ENCODE measurements at regions not wholly inside any gene's neighbourhood (a gene's known extent, or its start where the extent isn't known, plus 50 kb on each side); places are given as distances from the start of the nearest gene placed in this dataset.

GRCh38 chr10:69715899-69716606 is 85.7 kb upstream of the COL13A1 start:
- no peak for DNase-seq (ENCODE audit: low read depth in 2 of 2)

DNA sequence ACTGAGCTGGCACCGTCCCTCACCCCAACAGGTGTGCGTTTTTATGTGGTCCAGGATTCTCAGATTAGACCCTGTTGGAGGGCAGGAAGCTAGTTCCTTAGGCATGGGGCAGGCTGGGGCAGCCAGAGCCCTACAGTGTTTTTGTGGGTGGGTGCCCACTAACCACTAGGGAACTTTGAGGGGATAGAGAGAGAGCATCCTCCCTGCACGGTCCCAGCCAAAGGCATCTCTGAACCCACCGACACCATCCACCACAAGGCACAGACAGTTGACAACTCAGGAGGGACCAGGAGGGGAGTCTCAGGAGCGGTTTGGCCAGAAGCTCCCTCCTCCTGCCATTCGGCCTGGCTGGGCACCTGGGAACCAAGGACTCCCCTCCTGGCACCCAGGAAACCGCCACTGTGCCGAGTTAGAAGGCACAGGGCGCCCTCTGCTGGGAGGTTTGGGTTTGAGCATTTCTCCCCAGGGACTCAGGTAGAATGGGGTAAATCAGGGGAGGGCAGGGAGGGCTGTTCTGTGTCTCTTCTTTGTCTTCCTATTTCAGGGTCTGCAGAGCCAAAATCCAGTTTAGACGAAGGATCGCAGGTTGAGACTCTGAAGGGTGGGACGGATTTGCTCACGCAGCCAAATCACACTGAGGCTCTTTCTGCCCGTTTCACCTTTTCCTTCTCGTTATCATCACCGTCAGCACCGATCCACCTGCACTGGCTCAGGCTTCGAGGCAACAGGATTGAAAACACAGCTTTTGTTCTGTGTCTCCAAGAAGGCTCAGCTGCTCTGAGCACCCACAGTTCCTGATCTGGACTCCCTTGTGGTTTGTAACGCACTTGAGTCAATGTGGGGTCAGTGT is 84.8 kb upstream of the COL13A1 start:
- peak in 1 of 2 donors; percentile 29 for DNase-seq (ENCODE audit: low read depth in 2 of 2)

GRCh38 chr10:69718951-69719350 is 82.8 kb upstream of the COL13A1 start:
- DNase-seq (ENCODE audit: low read depth in 2 of 2) = no peak

DNA sequence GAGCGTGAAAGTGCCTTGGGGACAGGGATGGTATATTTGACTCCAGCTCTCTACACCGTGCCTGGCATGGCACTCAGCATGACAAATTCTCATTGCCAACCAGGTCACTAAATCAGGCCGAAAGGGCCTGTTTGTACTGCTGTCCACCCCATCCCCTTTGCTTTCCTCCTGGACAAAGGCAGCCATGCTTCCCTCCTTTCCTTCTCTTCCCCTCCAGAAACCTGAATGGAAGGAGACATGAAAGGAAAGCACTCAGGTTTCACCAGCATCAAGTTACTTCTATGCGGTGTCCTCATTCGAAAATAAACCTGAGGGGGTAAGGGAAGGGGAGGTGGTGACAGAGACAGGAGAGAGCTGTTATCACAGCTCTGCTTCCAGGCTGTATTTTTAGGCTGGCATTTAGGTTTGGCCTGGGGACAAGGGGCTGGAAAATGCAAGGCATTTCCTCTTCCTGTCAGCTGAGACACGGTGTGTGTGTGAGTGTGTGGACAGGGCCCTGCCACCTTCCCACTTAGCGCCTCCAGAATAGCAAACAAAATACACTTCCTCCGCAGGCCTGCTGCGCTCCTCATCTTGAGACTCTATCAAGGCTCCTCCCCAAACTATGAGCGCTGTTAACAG is 79.9 kb upstream of the COL13A1 start:
- DNase-seq (ENCODE audit: low read depth in 2 of 2) = peak; percentile 67 to 79

- DNase-seq (ENCODE audit: low read depth in 2 of 2) = no peak
These were observed 78.1 kb upstream of the COL13A1 start for GRCh38 chr10:69723653-69724052.

GRCh38 chr10:69726850-69727249 is 74.9 kb upstream of the COL13A1 start:
- no peak for DNase-seq (ENCODE audit: low read depth in 2 of 2)

- DNase-seq (ENCODE audit: low read depth in 2 of 2) = peak; percentile 10 to 83
These were observed 73.3 kb upstream of the COL13A1 start for GRCh38 chr10:69728335-69728870.

DNA sequence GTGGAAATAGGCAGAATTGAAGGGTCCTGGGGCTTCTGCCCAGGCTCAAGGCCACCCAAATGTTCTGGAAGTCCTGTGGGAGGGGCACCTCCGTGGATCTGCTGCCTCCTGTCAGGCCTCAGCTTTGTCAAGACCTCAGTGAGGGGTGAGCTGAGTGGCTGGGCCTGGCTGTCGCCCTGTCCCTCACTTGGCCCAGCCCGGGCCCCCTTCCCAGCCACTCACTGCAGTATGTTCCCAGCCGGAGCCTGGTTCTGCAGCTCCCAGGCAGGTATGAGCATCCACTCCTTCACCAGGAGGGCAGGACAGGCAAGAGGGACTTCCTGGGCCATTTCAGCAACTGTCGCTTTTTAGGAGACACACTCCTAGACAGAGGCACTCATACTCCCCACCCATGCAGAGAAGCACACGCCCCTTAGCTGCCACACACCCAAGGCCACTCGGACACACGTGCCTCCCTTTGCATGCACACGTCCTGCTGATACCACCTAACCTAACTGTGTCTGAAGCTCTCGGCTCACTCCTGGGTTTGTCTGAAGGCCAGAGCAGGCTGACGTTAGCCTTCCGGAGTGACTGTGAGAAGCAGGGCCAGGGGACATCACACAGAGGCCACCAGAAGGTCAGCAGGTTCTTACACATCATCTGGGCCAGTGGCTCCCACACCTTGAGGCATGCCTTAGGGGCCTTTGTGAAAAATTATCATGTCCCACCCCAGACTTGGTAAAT is 72.2 kb upstream of the COL13A1 start:
- no peak for DNase-seq (ENCODE audit: low read depth in 2 of 2)

DNA sequence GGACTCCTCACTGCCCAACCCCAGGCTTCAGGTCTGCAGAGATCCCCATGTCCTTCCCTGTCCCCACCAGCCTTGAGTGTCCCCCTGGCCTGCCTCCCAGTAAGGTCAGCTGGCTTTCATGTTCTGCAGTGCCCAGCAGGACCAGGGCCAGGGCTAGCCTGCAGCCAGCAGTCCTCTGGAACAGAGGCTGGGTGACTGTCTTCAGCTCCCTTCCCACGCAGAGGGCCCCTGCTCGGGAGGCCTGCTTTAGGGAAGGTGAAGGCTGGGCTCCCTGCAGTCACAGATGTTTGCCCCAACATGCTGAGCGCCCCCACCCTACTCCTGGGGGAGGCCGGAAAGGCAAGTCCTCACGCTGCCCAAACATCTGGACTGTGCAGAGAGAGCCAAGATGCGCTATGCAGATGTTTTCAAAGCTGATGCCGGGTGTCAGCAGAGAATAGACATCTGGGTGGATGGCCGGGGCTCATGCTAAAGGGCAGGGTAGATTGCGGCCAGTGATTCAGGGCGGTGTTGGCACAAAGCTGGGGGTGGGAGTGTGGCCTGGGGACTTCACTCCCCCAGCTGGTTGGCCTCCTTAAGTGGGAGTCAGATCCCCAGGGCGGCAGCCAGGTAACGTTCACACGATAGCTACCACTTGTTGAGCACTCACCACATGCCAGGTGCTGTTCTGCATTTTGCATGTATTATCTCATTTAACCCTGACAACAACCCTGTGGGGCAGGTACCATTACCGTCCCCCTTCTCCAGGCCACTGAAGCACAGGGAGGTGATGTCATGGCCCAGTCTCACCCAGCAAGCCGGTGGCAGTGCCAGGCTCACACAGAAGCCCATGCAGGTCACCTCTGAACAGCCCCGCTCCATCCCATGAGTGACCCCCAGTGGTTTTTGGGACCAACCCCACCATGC is 71.2 kb upstream of the COL13A1 start:
- DNase-seq (ENCODE audit: low read depth in 2 of 2) = no peak

DNA sequence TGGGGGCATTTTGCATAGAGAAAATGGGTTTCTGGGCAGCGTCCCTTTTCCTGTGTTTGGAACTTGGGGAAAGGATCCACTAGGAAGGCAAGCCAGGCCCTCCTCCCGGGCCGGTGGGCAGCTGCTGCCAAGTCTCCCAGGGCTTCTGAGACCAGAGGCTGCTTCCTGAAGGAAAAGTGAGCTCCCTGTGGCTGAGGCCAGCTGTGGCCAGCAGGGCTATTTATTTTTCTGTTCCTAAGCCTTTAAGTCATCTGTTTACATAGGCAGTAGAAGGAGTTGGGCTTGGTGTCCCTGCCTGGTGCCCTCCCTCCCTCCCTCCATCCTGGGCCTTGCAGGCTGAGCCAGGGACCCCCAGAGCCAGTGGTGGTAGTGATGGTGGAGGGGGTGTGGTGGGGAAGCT is 70.5 kb upstream of the COL13A1 start:
- peak in 1 of 2 donors; percentile 24 for DNase-seq (ENCODE audit: low read depth in 2 of 2)

- DNase-seq (ENCODE audit: low read depth in 2 of 2) = no peak
These were observed 70.0 kb upstream of the COL13A1 start for GRCh38 chr10:69731698-69732097.

GRCh38 chr10:69732147-69732825 is 69.4 kb upstream of the COL13A1 start:
- no peak for DNase-seq (ENCODE audit: low read depth in 2 of 2)

- no peak for DNase-seq (ENCODE audit: low read depth in 2 of 2)
These were observed 68.9 kb upstream of the COL13A1 start for GRCh38 chr10:69732826-69733150.

DNA sequence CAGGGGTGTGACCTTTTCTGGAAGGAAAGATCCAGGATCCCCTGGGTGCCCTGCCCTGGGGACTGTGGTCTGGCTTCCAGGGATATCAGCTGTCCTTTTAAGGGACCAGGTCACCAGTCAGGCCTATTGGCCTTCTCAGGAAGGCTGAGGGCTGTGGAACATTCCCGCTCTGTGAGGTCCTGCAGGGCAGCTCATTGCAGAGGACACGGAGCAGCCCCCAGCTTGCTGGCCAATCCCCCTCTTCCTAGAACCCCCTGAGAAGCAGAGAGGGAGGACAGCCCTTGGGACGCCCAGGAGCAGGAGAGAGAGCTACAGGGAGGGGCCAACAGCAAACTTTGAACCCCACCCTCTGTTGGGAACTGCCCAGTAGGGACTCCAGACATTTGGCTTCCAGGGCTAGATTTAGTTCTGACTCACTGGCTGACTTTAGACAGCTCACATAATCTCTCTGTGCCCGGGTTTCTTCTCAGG is 67.9 kb upstream of the COL13A1 start:
- no peak for DNase-seq (ENCODE audit: low read depth in 2 of 2)

- DNase-seq (ENCODE audit: low read depth in 2 of 2) = no peak
These were observed 67.3 kb upstream of the COL13A1 start for GRCh38 chr10:69734416-69734796.

DNA sequence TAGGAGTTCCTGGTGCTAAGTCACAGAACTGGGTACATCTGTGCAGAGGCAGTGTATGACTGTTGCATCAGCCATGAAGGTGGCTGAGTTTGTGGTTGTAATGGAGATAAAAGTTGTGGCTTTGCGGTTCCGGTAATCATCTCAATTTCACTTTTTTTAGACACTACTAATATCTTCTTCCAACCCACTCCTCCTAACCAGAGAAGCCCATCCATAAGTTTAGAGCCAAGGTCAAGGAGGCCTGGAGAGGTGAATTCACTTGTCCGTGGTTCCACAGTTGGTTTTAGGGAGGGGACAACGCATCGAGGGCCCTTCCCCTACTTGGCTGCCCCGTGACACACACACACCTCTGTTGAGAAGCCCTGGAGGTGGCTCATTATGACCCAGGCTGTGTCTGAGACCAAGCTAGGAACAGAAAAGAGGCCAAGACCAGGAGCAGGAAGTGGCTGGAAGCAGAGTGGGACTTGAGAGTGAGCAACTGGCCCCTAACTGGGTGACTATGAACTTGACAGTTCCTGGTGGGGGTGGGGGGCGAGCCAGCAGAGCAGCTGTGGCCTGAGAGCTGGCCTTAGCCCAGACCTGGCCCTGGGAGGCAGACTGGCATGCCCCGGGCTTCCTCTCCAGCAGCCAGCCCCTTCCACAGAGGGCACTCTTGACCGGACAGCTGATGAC is 66.8 kb upstream of the COL13A1 start:
- DNase-seq (ENCODE audit: low read depth in 2 of 2) = no peak

DNA sequence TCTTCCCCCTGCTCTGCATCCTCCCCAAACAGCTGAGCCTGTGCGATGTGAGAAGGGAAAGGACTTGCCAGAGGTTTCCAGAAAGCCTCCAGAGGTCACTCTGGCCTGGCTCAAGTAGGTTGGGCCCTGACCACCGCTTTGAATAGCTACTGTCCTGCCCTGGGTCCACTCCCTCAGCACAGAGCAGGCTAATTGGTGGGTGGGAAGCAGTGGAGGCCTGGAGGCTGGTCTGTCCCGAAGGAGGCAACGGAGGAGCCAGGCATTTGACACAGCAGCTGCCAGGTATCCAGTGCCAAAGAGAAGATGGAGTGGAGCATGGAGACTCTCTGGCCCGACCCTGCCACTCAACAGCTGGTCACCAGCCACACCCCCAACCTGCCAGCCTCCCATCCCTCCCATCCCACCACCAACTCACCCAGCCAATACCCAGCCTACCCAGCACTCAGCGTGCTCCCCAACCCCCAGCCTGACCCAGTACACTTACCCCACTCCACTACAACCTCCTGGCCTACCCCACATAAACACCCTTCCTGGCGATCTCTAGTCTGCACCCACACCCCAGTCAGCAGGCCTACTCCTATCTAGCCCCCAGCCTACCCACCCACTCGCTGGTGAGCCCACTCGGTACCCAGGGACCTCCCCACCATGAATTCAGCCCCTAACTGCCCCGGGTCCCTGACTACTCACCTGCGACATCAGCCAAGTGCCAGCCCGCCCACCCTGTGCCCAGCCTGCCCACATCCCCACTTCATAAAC is 64.6 kb upstream of the COL13A1 start:
- no peak for DNase-seq (ENCODE audit: low read depth in 2 of 2)

- DNase-seq (ENCODE audit: low read depth in 2 of 2) = no peak
These were observed 63.6 kb upstream of the COL13A1 start for GRCh38 chr10:69738071-69738470.
